ENCODE measurements at regions not wholly inside any gene's neighbourhood (a gene's known extent, or its start where the extent isn't known, plus 50 kb on each side); places are given as distances from the start of the nearest gene placed in this dataset.

DNA sequence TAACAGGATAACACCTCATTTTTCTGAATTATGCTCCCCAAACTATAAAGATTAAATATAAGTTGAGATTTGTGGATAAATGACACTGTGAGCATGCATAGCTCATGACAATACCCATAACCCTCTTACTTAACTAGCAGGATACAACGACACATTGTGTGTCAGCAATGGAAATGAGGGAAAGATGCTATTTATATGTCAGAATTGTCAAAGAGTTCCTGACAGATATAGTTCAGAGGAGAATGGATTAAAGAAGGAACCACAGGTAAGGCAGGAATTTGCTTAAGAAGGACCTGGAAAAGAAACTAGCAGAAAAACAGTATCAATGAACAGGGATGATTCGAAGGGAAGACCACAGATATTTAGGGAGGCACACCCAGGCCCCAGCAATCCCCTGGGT is 591.0 kb downstream of the DHX35 start (continued):
- TF ChIP-seq BRCA1 (IDR thresholded peaks at IDR 0.05; ENCODE audit: low read depth, low read length) (no peak), SIX5 (IDR thresholded peaks at IDR 0.05; ENCODE audit: low read depth, low read length) (no peak), RXRA (IDR thresholded peaks at IDR 0.05; ENCODE audit: insufficient read depth, low read depth, low read length) (no peak)
